PC-3 (cell line): ENCODE measurements at regions not wholly inside any gene's neighbourhood (a gene's known extent, or its start where the extent isn't known, plus 50 kb on each side); places are given as distances from the start of the nearest gene placed in this dataset.
"Not testable (repeated sequence)": the region's sequence is repeated elsewhere in the genome, so short reads cannot be mapped to it uniquely, and the experiment has no call there.

ENCODE experiments used
- ATAC-seq: fragments of 200-7000 bp; cut with Tn5 transposase; 2 replicates; pipeline ENCODE4 v1.9.1; 2020; ENCODE audit warnings: mild to moderate bottlenecking, moderate library complexity
- BruUV-seq: library from RNA; stranded (reverse); fragments of 400-500 nt; replicated peaks from 2 replicates; lab custom pipeline; 2021; lab: Mats Ljungman, UMichigan
- CTCF ChIA-PET: fragments of 300-600 bp; sonication (Branson Sonifier 250); formaldehyde crosslinking; loops from one replicate; lab custom pipeline; 2022; ENCODE audit warnings: antibody characterized with exemption; lab: Charles Lee
- POLR2A ChIA-PET: fragments of 300-600 bp; sonication (Branson Sonifier 250); formaldehyde crosslinking; loops from one replicate; lab custom pipeline; 2022; ENCODE audit warnings: antibody characterized with exemption; ENCODE audit not compliant: unreplicated experiment; lab: Charles Lee
- DNase-seq: peaks from one replicate; pipeline ENCODE4 v3.0.0-alpha.2; 2015
- H2AFZ ChIP-seq: fragments of 300-600 bp; sonication (generic); 2 replicates; pipeline ENCODE4 v1.6.0; 2016; ENCODE audit warnings: antibody characterized with exemption, low read length
- H3F3A ChIP-seq: fragments of 300-600 bp; sonication (generic); one replicate; pipeline ENCODE4 v1.6.0; 2017; ENCODE audit warnings: antibody characterized with exemption, low read length, control low read depth, mild to moderate bottlenecking; ENCODE audit not compliant: unreplicated experiment
- H3K27ac ChIP-seq: fragments of 300-600 bp; sonication (generic); 2 replicates; pipeline ENCODE4 v1.5.1; 2016; ENCODE audit warnings: mild to moderate bottlenecking, low read length
- H3K27me3 ChIP-seq: fragments of 300-600 bp; sonication (generic); 2 replicates; pipeline ENCODE4 v1.6.1; 2016; ENCODE audit warnings: low read length, mixed read lengths
- H3K36me3 ChIP-seq: fragments of 300-600 bp; sonication (generic); 2 replicates; pipeline ENCODE4 v1.6.1; 2016; ENCODE audit warnings: low read depth, mixed run types, low read length, mixed read lengths
- H3K4me1 ChIP-seq: fragments of 300-600 bp; sonication (generic); 2 replicates; pipeline ENCODE4 v1.5.1; 2016; ENCODE audit warnings: low read length; ENCODE audit not compliant: insufficient read depth
- H3K4me2 ChIP-seq: fragments of 300-600 bp; sonication (generic); 2 replicates; pipeline ENCODE4 v1.6.0; 2016; ENCODE audit warnings: low read length
- H3K4me3 ChIP-seq: fragments of 300-600 bp; sonication (generic); 2 replicates; pipeline ENCODE4 v1.5.1; 2016; ENCODE audit warnings: mild to moderate bottlenecking, low read length, mixed read lengths
- H3K79me2 ChIP-seq: fragments of 300-600 bp; sonication (generic); 2 replicates; pipeline ENCODE4 v1.6.1; 2017; ENCODE audit warnings: low read length, mixed read lengths
- H3K9ac ChIP-seq: fragments of 300-600 bp; sonication (generic); 2 replicates; pipeline ENCODE4 v1.6.0; 2016; ENCODE audit warnings: mild to moderate bottlenecking, low read length
- H3K9me2 ChIP-seq: fragments of 300-600 bp; sonication (generic); replicated peaks from 2 replicates; pipeline ENCODE4 v1.6.1; 2016; ENCODE audit warnings: mixed run types, low read length, mixed read lengths
- H3K9me3 ChIP-seq: fragments of 300-600 bp; sonication (generic); 2 replicates; pipeline ENCODE4 v1.6.1; 2016; ENCODE audit warnings: low read length, mixed read lengths
- H4K20me1 ChIP-seq: fragments of 300-600 bp; sonication (generic); 2 replicates; pipeline ENCODE4 v1.6.1; 2016; ENCODE audit warnings: low read length, mixed read lengths
- EZH2 ChIP-seq: fragments of 300-600 bp; sonication (generic); IDR thresholded peaks from one replicate; pipeline ENCODE4 v1.6.1; 2017; ENCODE audit warnings: antibody characterized with exemption, mild to moderate bottlenecking, low read length; ENCODE audit not compliant: unreplicated experiment
- EZH2phosphoT487 ChIP-seq: fragments of 300-600 bp; sonication (generic); IDR thresholded peaks from 2 replicates; pipeline ENCODE4 v1.6.1; 2018; ENCODE audit warnings: mild to moderate bottlenecking, antibody characterized with exemption, low read length, borderline replicate concordance
- intact Hi-C: fragments of 100-400 bp; cut with micrococcal nuclease; formaldehyde crosslinking; loops from 2 replicates; pipeline ENCODE4 v1.9.0; 2023
- TF ChIP-seq, protein P1 (sequence below): fragments of 300-600 bp; sonication (generic); conservative IDR thresholded peaks from 2 replicates; pipeline ENCODE4 v1.5.1; 2017; ENCODE audit warnings: antibody characterized with exemption, low read depth, mild to moderate bottlenecking, low read length

DNA sequence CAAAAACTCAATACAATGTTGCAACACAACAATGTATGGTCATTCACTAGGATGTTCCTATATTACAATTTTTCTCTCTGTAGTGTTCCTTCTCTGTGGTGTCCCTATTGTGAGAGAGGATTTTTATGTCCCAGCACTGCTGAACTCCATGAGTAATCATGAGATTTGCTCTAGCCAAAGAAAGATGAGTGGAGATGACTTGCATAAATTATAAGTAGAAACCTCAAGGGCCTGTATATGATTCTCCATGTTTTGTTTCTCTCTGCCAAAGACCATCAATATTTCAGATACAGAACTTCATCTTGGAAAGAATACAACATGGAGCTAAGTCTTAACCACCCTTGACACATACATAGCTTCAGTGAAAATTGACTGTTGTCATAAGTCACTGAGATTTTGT, 579.1 kb downstream of the TMTC2 start:
- ATAC-seq = no peak
- no peak for DNase-seq
- Histone ChIP-seq H3K9me2 (no peaks in the 10 kb centered on the region), H3K36me3 (no peaks in the 10 kb centered on the region), H3K27me3 (no peaks in the 10 kb centered on the region), H4K20me1 (no peaks in the 10 kb centered on the region), H3K9me3 (no peaks in the 10 kb centered on the region), H3F3A (no peaks in the 10 kb centered on the region), H2AFZ (no peak overlapping the region), H3K27ac (no peak overlapping the region), H3K4me2 (no peak overlapping the region), H3K9ac (no peak overlapping the region), H3K79me2 (no peaks in the 10 kb centered on the region), H3K4me1 (no peaks in the 10 kb centered on the region), H3K4me3 (no peak overlapping the region)
- TF ChIP-seq EZH2phosphoT487 (no peak), EZH2 (no peak)
- TF ChIP-seq, protein P1, sequence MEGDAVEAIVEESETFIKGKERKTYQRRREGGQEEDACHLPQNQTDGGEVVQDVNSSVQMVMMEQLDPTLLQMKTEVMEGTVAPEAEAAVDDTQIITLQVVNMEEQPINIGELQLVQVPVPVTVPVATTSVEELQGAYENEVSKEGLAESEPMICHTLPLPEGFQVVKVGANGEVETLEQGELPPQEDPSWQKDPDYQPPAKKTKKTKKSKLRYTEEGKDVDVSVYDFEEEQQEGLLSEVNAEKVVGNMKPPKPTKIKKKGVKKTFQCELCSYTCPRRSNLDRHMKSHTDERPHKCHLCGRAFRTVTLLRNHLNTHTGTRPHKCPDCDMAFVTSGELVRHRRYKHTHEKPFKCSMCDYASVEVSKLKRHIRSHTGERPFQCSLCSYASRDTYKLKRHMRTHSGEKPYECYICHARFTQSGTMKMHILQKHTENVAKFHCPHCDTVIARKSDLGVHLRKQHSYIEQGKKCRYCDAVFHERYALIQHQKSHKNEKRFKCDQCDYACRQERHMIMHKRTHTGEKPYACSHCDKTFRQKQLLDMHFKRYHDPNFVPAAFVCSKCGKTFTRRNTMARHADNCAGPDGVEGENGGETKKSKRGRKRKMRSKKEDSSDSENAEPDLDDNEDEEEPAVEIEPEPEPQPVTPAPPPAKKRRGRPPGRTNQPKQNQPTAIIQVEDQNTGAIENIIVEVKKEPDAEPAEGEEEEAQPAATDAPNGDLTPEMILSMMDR = no peak
- POLR2A ChIA-PET = no interaction called here
- no TSS peak for BruUV-seq
- CTCF ChIA-PET = no interaction called here
- intact Hi-C loops = no loop called here

- Histone ChIP-seq H3K4me2 (no peak overlapping the region), H3K27me3 (no peaks in the 10 kb centered on the region), H3K79me2 (no peaks in the 10 kb centered on the region), H3K4me3 (no peak overlapping the region), H3K9ac (no peak overlapping the region), H3K36me3 (no peaks in the 10 kb centered on the region), H3K4me1 (no peaks in the 10 kb centered on the region), H3K9me3 (no peaks in the 10 kb centered on the region), H3F3A (no peaks in the 10 kb centered on the region), H2AFZ (no peak overlapping the region), H3K27ac (no peak overlapping the region), H4K20me1 (no peaks in the 10 kb centered on the region), H3K9me2 (no peaks in the 10 kb centered on the region)
- POLR2A ChIA-PET = no interaction called here
- CTCF ChIA-PET = interaction anchor here (0.6 kb wide), 2 partner anchors 360 to 1241 kb away, joined by 3 read pairs; no protein-coding TSS in a partner anchor
- TF ChIP-seq, protein P1 = peak; percentile 61
- no peak for TF ChIP-seq EZH2
- no peak for TF ChIP-seq EZH2phosphoT487
- intact Hi-C loops = no loop called here
- DNase-seq (peak; percentile 38), ATAC-seq (peak; percentile 63; the same call in 1 of the 2 replicates)
- BruUV-seq = no TSS peak
Measured at GRCh38 chr12:83261998-83262397, 575.3 kb downstream of the TMTC2 start.

GRCh38 chr12:83260126-83260525, 573.4 kb downstream of the TMTC2 start:
- H3K27ac ChIP-seq, H3F3A ChIP-seq, H3K36me3 ChIP-seq, ATAC-seq, H3K27me3 ChIP-seq, CTCF ChIA-PET, H4K20me1 ChIP-seq, H3K4me2 ChIP-seq, H2AFZ ChIP-seq, H3K4me1 ChIP-seq, POLR2A ChIA-PET, BruUV-seq, DNase-seq, H3K9me3 ChIP-seq, H3K9ac ChIP-seq, H3K4me3 ChIP-seq, intact Hi-C loops, H3K79me2 ChIP-seq, H3K9me2 ChIP-seq: not testable (repeated sequence)
